HT-29 (cell line): ENCODE measurements at regions not wholly inside any gene's neighbourhood (a gene's known extent, or its start where the extent isn't known, plus 50 kb on each side); places are given as distances from the start of the nearest gene placed in this dataset.
"Not testable (repeated sequence)": the region's sequence is repeated elsewhere in the genome, so short reads cannot be mapped to it uniquely, and the experiment has no call there.

Experiments used
- DNase-seq: peaks from one replicate; pipeline ENCODE4 v3.0.0-alpha.2; 2015; ENCODE audit warnings: low spot score

DNA sequence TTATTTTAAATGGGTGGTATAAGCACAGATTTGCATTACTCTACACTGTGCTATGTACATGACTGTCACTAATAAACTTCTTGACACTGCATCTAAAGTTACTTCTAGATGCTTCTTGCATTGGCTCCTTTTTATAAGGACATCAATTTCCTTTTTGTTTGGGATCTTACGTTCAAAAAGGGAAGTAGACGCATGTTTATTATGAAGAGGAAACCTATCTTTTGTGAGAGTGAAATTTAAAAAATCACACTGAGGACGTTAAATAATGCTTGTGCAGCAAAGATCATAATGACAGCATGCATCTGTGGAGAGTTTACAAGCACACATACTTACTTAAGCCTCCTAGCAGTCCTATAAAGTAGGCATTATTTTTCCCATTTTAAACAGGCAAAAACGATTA is 479.5 kb downstream of the CD83 start:
- no peak for DNase-seq

GRCh38 chr6:14598017-14598864 is 480.7 kb downstream of the CD83 start:
- DNase-seq = no peak

DNA sequence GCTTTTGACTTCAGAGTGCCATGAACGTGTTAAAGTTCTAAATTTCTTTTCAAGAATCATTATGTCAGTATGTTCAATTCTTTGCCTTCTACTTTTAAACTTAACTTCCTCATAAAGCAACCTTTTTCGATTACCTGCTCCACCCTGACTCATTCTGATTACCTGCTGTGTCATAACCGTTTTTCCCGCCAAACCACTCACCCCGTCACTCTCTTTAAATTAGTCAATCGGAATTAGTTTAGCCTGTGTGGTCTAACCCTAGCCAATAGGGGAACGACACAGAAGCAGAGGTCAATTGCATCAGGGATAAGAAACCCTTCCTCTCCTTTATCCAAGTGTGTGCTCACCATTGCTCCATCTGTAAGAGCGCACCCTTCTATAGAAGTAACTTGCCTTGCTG is 482.7 kb downstream of the CD83 start:
- not testable (repeated sequence) for DNase-seq

DNA sequence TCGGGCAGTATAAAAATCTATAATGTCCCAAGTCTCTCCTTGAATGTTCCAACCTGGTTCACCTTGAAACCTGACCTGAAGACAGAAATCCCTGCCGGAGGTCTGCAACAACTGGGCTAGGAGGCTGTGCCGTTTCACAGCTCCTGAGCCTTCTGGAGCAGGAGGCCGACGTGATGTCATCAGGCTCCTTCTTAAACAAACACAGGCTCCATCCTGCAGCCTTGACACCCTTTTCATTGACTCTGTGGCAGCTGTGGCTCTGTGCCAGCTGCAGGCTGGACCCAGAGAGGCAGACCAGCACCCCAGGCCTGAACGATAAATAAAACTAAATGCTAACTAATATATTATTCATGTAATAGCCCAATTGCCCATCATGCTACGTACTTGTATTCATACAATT is 483.9 kb downstream of the CD83 start:
- no peak for DNase-seq

DNA sequence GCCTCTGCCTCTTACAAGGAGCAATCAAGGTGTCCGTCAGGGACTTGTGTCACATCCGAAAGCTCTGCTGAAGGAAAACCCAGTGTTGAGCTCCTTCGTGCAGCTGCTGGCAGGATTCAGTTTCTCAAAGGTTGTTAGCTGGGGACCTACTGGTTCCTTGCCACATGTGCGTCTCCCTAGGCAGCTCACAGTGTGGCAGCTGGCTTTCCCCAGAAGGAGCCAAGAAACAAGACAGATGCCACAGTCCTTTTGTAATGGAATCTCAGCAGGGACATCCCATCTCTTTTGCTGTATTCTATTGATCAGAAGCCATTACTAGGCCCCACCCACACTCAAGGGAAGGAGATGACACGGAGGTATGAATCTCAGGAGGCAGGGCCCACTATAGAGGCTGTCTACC is 488.8 kb downstream of the CD83 start:
- DNase-seq = no peak

GRCh38 chr6:14610141-14610540 is 492.6 kb downstream of the CD83 start:
- no peak for DNase-seq

DNA sequence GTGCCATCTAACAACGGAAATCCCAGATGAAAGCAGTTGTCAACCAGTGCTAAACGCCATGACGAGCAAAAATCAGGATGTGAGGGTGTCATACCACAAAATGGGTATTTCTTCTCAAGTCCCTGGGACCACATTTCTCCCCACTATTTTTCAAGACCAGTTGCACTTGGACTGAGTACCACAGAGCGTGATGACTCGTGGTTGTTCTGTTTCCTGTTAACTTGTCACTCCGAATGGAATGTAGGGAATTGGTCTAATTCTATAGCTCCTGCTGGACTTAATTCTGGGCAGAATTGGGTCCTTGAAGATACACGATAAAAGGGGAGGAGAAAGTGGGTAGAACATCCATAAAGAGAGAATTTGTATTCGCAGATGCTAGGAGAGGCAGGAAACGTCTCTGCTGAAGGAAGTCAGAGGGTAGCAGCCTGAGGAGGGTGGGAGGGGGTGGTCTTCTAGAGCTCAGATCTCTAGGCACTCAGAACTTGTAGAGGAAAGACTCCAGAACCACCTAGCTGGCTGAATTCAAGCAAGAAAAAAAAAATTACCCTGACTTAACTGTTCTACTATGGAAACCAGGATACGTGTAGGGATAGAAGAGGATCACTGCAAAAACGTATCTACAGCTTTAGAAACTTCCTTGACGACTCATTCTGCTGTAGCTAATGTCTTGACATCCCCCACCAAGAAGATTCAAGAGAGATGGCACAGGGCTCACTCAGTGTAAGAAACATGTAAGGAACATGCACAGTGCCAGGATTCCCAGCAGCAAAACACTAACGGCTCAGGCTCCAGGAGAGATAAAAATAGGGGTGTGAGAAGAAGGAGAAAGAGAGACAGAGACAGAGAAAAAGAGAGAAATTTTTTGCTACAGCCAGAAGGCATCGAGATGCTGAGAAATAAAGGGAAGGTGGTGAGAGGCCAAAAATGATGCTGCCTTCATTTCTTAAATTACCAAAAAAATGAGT is 494.7 kb downstream of the CD83 start:
- DNase-seq = no peak

DNA sequence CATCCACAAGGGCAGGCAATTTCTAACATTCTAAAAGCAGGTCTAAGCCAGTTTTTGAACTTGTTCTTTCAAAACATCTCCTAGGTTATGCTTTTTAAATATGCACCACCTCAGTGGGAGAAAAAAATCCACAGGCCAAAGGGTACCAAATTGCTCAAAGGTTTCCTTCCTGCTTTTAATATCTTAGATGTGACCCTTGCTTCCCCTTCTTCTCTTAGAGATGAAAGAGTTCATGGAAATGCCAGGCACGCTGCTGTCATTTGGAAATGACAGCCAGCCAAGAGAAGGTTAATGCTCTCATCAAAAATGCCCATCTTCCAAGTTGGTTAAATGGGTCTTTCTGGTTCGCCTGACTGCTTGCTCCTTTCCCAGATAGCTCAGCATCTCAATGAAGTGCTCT is 497.1 kb downstream of the CD83 start:
- DNase-seq = no peak

DNA sequence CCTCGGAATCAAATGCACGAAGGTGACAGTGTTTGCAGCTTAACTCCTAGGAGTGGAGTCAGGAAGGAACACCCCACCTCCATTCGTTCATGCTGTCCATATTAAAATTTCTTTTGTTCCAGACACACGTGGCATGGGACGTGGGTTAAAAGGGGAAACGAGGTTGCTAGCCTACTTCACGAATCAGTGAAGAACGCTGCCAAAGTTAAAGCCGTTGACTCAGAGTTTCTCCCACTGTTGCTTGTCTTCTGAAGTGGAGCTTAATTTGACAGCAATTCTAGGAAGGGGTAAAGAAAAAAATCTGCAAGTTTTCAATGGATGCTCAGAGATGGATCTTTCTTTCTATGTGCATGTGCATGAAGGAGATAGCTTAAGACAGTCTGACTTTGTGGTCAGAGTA is 499.1 kb downstream of the CD83 start:
- no peak for DNase-seq

DNA sequence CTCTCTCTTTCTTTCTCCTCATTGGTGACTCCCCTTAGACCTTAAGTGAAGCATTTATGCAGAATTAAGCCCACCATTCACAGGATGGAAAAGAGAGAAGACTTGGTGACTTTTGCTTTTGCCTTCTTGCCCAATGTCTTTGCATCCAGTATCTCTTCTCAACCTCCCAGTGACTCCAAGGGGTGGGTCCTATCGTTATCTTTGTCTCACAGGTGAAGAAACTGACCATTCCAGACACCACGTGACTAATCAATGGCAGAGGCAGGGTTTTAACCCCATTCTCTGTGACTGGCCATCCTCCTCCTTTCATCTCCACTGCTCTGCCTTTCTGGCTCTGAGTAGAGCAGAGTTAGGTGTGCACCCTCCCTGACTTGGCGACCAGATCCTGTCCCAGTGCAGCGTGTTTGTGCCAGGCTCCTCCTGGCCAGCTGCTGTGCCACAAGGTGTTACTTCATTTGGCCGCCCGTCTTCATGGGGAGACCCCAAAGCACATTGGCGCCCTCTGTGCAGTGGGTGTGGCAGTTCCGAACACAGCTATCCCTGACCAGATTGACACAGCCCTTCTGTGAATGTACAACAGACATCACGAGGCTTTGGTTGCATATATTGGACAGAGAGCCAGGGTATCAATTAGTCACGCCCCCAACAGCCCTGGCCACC is 501.3 kb downstream of the CD83 start:
- DNase-seq = no peak

- DNase-seq = no peak
These were observed 501.8 kb downstream of the CD83 start for GRCh38 chr6:14619419-14619781.

DNA sequence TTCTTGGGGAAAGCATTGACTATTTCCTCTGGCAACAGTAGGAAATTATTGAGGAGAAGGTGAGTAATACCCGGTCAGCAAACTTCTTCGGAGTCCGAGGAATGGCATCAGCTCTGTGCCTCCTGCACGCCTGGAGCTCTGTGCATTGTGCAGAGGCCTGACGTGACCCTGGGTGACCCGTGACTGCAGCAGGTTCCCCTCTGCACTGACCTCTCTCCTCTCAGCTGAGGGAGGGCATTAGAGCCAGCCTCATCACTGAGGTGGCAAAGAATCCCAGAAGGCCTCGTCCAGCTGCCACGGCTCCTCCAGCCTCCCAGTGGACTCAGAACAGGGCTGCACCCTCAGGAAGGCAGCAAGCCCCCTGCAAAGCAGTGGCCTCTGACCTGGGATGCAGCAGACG is 502.9 kb downstream of the CD83 start:
- DNase-seq = no peak

DNA sequence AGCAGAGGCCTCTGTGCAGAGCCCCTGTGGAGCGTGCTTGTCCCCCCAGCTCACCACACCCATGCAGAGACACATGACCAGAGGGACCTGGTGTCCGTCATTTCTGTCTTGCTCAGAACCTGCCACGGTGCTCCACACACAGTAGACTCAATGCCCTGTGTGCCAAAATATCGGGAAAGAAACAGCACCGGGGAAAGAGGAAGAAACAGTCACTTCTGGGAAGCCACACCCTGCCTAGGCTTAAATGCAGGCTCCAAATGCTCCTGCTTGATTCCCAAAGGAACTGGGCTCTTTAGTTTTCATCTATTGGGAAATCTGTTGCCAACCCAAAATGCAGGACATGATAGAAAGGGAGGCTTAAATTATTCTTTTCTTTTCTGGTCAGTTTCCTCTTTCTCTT is 503.9 kb downstream of the CD83 start:
- DNase-seq = no peak

- DNase-seq = no peak
These were observed 504.5 kb downstream of the CD83 start for GRCh38 chr6:14622085-14622484.

- DNase-seq = no peak
These were observed 505.4 kb downstream of the CD83 start for GRCh38 chr6:14622909-14623505.

GRCh38 chr6:14625173-14625895 is 507.8 kb downstream of the CD83 start:
- no peak for DNase-seq

DNA sequence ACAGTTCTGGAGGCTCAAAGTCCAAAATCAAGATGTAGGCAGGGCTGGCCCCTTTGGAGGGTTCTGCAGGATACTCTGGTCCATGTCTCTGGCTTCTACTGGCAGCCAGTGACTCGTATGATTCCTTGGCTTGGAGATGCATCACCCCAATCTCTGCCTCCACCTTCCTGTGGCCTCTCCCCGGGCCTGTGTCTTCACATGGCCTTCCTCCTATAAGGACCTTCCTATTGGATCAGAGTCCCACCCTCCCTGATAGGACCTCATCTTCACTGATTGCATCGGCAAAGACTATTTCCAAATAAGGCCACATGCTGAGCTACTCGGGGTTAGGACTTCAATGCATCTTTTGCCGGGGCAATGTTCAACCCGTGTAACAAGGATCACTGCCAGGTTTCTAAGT is 509.0 kb downstream of the CD83 start:
- no peak for DNase-seq

DNA sequence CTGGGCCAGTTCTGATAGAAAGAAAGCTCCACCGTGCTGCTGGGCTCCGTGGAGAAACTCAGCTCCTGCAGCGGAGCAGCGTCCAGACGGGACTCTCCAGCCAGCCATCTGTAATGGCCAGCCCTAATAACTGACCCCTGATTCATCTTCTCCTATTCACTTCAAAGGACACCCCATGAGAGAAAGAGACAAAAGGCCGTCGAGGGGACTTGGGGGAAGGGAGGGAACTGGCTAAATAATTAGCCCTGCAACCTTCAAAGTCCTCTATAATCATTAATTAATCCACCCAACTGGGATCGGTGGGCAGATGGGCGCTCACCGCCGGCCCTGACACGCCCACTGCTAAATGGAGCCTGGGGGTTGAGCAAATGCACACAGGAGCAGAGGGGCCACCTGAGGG is 512.4 kb downstream of the CD83 start:
- no peak for DNase-seq

- no peak for DNase-seq
These were observed 515.9 kb downstream of the CD83 start for GRCh38 chr6:14633479-14633878.

- no peak for DNase-seq
These were observed 516.5 kb downstream of the CD83 start for GRCh38 chr6:14634072-14634471.

GRCh38 chr6:14635195-14635594 is 517.6 kb downstream of the CD83 start:
- DNase-seq = no peak
